HepG2 (cell line): ENCODE measurements at regions not wholly inside any gene's neighbourhood (a gene's known extent, or its start where the extent isn't known, plus 50 kb on each side); places are given as distances from the start of the nearest gene placed in this dataset.

Source experiments
- CEBPZ ChIP-seq: IDR thresholded peaks from 2 replicates; pipeline ENCODE4 v1.6.1; 2012; ENCODE audit warnings: low read length, improper control_type of control experiment
- EP300 ChIP-seq, 3 experiments: sonication (generic) in 1 of 3; formaldehyde crosslinking in 1 of 3; IDR thresholded peaks; 2 replicates each; pipeline versions ENCODE4 v1.5.1 to v1.6.1; 2011 to 2020; ENCODE audit warnings: low read depth in 2 of 3, low read length in 2 of 3, borderline replicate concordance in 1 of 3, improper control_type of control experiment in 1 of 3, mild to moderate bottlenecking in 1 of 3, missing genetic modification reagents in 1 of 3, moderate library complexity in 1 of 3
- KDM1A ChIP-seq: IDR thresholded peaks from 2 replicates; pipeline ENCODE4 v1.6.1; 2016; ENCODE audit warnings: missing compliant biosample characterization
- ZBTB21 ChIP-seq: sonication (generic); formaldehyde crosslinking; IDR thresholded peaks from 2 replicates; pipeline ENCODE4 v1.4.0; 2020; ENCODE audit warnings: missing genetic modification reagents
- ZBTB33 ChIP-seq: sonication (generic); formaldehyde crosslinking; IDR thresholded peaks from 2 replicates; pipeline ENCODE4 v1.4.0; 2020; ENCODE audit warnings: missing genetic modification reagents
- ZNF775 ChIP-seq: sonication (generic); formaldehyde crosslinking; IDR thresholded peaks from 2 replicates; pipeline ENCODE4 v1.4.0; 2020; ENCODE audit warnings: missing genetic modification reagents, mild to moderate bottlenecking, moderate library complexity, borderline replicate concordance

DNA sequence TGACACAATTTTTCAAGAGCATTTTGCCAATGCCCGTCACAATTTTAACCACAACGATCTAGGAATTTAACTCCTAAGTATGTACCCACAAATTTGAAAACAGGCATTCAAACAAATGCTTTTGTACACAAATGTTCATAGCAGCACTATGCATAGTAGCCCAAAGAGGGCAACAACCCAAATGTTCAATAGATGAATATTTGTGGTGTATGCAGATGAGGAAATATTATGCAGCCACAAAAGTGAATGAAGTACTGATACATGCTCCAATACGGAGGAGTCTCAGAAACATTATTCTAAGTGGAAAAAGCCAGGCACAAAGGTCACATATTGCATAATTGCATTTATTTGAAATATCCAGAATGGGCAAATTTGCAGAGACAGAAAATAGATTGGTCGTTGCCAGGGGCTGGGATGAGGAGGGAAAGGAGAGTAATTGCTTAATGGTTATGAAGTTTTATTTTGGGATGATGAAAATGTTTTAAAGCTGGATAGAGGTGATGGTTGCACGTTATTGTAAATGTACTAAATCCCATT is 117.2 kb downstream of the PXDC1 start:
- TF ChIP-seq ZBTB21 (CRISPR knock-in tag) (no peak), CEBPZ (no peak), ZBTB33 (CRISPR knock-in tag) (no peak), EP300 (IDR thresholded peaks at IDR 0.05; ENCODE audit: low read depth in 2 of 2, low read length in 2 of 2) (no peak), EP300 (CRISPR knock-in tag; IDR thresholded peaks at IDR 0.05; ENCODE audit: borderline replicate concordance) (no peak), ZNF775 (CRISPR knock-in tag) (no peak), KDM1A (CRISPR knock-in tag) (no peak)
